HG03565 (cell line): ENCODE measurements at regions not wholly inside any gene's neighbourhood (a gene's known extent, or its start where the extent isn't known, plus 50 kb on each side); places are given as distances from the start of the nearest gene placed in this dataset.

Experiments used
- ATAC-seq: cut with Tn5 transposase; IDR thresholded peaks from one replicate; pipeline ENCODE4 v1.9.1; 2021; ENCODE audit warnings: mild to moderate bottlenecking, moderate library complexity; ENCODE audit not compliant: unreplicated experiment

- no peak for ATAC-seq
These were observed 365.8 kb upstream of the C1orf174 start for GRCh38 chr1:4265836-4266235.

DNA sequence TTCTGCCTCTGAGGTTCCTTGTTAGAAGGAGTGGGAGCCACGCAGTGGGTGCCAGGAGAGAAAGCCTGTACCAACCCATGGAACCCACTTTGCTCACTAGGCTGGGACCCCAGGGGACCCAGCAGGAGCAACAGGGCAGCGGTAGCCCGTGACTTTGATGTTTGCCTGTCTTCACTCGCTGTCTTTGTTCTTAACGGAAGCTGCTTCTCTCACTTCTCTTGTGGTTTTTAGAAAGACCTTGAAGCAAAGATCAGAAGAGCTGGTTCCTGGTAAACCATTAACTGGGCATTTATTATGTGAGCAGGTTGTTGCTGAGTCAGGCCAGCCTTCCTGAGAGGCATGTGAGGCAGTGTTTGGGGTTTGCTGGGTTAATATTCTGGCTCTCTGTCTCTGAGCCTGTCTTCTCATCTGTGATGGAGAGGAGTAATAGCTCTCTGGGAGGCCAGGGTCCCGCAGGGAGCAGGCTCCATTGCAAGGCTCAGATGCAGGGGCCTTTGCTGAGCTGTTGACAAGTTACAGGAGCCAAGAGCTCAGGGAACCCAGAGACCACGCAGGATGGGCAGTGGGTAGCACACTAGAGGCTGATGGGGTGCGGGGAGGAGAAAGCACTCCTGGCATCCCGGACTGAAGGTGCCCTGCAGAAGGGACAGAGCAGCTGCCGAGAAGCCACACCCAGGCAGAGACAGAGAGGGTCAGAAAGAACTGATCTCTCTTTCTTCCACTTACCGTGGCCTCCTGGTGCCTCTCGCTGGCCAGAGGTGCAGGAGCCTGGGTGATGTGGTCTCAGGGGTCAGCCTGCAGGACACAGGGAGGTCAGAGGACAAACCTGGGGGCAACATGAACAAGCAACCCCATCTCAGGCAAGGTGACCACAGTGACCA is 367.5 kb upstream of the C1orf174 start:
- no peak for ATAC-seq

GRCh38 chr1:4268262-4268888 is 368.3 kb upstream of the C1orf174 start:
- no peak for ATAC-seq

- no peak for ATAC-seq
These were observed 368.8 kb upstream of the C1orf174 start for GRCh38 chr1:4268889-4269284.

GRCh38 chr1:4269330-4269729 is 369.3 kb upstream of the C1orf174 start:
- no peak for ATAC-seq

- ATAC-seq, result no peak
These were observed 370.0 kb upstream of the C1orf174 start for GRCh38 chr1:4269952-4270570.

- no peak for ATAC-seq
These were observed 370.7 kb upstream of the C1orf174 start for GRCh38 chr1:4270651-4271337.

DNA sequence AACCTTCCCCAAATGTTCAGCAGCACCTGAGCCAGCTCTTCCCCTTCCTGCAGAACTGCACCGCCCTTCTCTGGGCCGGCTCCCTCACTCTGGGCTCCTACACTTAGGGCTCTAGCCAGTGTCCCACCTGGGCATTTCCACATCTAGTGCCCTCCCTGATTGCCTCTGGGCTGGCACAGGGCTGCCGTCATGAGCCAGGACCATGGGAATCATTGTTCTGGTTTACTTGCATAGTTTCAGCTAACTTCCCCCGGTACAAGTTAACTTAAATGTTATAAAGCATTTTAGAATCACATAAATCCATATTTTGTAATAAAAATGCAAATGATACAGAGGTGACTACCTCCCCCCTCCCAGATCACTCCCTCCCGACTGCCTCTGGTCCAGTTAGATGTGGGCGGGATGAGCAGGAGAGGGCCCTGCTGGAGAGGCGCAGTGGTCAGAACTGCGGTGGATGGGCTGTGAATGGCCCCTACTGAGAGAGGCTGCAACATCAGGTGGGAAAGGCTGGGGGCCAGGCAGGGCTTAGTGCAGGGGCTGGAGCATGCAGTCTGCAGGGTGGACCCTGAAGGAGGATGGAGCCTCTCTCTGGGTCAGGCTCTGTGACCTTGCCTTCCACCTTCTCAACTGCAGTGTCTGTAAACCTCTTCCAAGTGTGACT is 371.4 kb upstream of the C1orf174 start:
- ATAC-seq, result no peak

DNA sequence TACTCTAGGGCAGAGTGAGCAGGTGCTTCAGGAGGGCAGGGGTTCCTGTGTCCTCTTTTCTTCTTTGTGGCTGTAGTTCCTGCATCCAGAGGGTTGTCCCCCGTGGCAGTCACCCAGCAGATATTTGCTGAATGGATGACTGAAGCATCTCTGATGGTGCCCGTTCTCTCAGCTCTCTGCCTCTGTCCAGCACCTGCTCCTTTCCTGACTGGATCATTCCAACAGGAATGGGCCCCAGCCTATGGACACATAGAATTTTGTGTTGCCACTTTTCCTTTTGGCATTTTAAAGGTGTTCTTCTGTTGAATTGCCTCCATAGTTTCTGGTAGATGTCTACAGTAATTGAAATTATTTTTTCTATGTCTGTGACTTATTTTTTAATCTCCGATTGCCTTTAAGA is 372.5 kb upstream of the C1orf174 start:
- ATAC-seq, result no peak

DNA sequence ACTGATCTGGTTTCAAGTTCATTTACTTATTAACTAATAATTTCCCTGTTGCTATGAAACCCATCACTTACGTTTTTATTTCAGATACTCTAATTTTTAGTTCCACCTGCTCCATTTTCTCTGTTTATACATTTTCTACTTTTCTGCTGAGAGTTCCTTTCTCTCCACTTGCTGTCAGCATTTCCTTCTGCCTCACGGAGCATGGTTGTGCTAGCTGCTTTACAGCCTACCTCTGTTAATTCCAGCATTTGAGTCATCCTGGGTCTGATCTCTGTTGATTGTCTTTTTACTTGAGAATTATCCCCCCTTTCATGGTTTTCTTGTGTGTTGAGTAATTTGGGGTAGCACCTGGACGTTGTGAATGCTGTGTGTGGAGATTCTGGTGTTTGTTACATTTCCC is 373.2 kb upstream of the C1orf174 start:
- ATAC-seq, result no peak

GRCh38 chr1:4273747-4274146 is 373.7 kb upstream of the C1orf174 start:
- no peak for ATAC-seq

DNA sequence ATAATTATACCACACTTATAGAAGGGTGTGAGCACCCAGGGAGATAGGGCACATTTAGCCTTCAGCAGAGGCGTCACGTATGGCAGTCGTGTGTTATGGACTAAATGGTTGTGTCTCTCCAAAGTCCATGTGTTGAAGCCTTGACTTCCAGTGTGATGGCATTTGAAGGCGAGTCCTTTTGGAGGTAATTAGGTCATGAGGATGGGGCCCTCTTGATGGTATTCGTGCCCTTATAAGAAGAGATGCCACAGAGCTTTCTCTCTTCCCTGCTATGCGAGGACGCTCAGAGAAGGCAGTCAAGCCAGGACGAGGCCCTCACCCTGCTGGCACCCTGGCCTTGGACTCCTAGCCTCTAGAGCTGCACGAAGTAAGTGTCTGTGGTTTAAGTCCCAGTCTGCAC is 375.0 kb upstream of the C1orf174 start:
- ATAC-seq, result no peak

DNA sequence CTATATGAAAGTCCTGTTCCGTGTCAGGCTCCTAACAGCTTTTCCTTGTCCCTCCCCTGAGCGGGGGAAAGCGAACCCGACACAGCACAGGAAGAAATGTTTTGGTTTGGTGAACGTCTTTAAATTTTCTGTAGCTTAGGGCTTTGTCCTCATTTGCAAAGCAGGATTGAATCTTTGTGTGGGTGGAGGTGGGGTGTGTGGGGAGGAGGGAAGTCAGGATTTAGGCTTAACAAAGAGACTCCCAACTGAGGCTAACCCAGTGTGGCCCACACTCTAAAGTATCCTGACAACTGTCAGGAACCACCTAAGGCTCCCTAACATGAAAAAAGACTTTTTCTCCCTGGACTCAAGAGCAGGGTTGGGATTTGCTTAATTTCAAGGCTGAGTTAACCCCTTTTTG is 376.2 kb upstream of the C1orf174 start:
- ATAC-seq, result no peak

DNA sequence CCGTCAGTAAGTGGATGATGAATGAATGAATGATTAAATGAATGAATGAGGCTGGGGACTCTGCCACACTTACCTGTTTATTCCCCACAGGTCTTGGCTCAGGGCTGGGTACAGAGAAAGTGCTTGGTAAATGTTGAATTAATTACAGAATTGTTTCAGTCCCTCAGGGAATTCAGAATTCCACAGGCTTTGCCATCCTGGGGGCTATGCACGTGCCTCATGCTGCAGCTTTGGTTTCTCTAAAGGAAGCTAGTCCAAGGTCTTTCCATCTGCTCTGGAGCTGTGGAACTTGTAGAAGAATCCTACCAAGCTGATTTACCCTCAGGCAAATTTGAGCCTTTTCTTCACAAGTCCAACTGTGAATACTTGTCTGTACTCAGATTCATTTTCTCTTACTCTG is 376.8 kb upstream of the AJAP1 start:
- ATAC-seq, result no peak

- ATAC-seq, result no peak
These were observed 369.4 kb upstream of the AJAP1 start for GRCh38 chr1:4284976-4285375.

DNA sequence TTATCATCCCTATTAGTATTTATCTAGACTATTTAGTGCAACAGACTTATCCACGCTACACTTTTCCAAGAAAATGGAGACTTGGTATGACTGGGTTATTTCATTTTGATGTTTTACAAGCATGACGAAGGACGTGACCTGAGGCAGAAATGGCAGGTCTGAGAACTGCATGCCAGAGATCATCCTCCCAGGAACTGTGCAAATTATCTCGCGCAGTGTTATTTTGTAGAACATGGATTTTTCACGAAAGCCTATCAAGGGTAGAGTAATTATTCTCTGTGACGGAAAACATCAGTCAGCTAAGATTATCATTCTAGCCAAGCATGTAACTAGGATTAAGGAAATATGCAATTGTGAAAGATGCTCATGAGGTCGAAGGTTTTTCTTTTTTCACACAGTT is 361.5 kb upstream of the AJAP1 start:
- no peak for ATAC-seq

- ATAC-seq, result no peak
These were observed 355.9 kb upstream of the AJAP1 start for GRCh38 chr1:4298361-4299083.

- ATAC-seq, result no peak
These were observed 353.4 kb upstream of the AJAP1 start for GRCh38 chr1:4301007-4301406.

- ATAC-seq, result no peak
These were observed 351.1 kb upstream of the AJAP1 start for GRCh38 chr1:4303303-4303702.
